C1 segment of cervical spinal cord (tissue), 14 donors: ENCODE measurements at regions not wholly inside any gene's neighbourhood (a gene's known extent, or its start where the extent isn't known, plus 50 kb on each side); places are given as distances from the start of the nearest gene placed in this dataset.

Experiments used
- DNase-seq, 14 donors: peaks; one replicate each; lab custom pipeline; 2025; lab: John Stamatoyannopoulos, UW

GRCh38 chr7:130993671-130994365 lies 259.8 kb upstream of the KLF14 start:
- DNase-seq = no peak

- DNase-seq = peak in 4 of 14 donors; percentile 9 to 55 (median 30)
These were observed 260.5 kb upstream of the KLF14 start for GRCh38 chr7:130994378-130995115.

- no peak for DNase-seq
These were observed 261.5 kb upstream of the KLF14 start for GRCh38 chr7:130995252-130996081.

- DNase-seq = no peak
These were observed 262.3 kb upstream of the KLF14 start for GRCh38 chr7:130996205-130996832.

GRCh38 chr7:130996833-130997231 lies 262.8 kb upstream of the KLF14 start:
- no peak for DNase-seq

GRCh38 chr7:130998993-130999602 lies 265.1 kb upstream of the KLF14 start:
- no peak for DNase-seq

- DNase-seq = no peak
These were observed 265.9 kb upstream of the KLF14 start for GRCh38 chr7:130999926-131000325.

GRCh38 chr7:131000389-131000788 lies 266.4 kb upstream of the KLF14 start:
- DNase-seq = no peak

- DNase-seq = no peak
These were observed 266.9 kb upstream of the KLF14 start for GRCh38 chr7:131000873-131001272.

- DNase-seq = no peak
These were observed 268.6 kb upstream of the KLF14 start for GRCh38 chr7:131002600-131002999.

- DNase-seq = no peak
These were observed 269.6 kb upstream of the KLF14 start for GRCh38 chr7:131003634-131004033.

- no peak for DNase-seq
These were observed 270.4 kb upstream of the KLF14 start for GRCh38 chr7:131004371-131004770.

- peak in 10 of 14 donors; percentile 15 to 55 (median 28) for DNase-seq
These were observed 273.7 kb upstream of the KLF14 start for GRCh38 chr7:131007439-131008330.

- DNase-seq = no peak
These were observed 275.1 kb upstream of the KLF14 start for GRCh38 chr7:131008840-131009711.

- DNase-seq = no peak
These were observed 276.2 kb upstream of the KLF14 start for GRCh38 chr7:131010029-131010716.

- DNase-seq = no peak
These were observed 276.9 kb upstream of the KLF14 start for GRCh38 chr7:131010717-131011431.

- peak in 8 of 14 donors; percentile 13 to 73 (median 44) for DNase-seq
These were observed 277.4 kb upstream of the KLF14 start for GRCh38 chr7:131011432-131011742.

GRCh38 chr7:131011976-131012375 lies 278.0 kb upstream of the KLF14 start:
- no peak for DNase-seq
